ENCODE measurements at regions not wholly inside any gene's neighbourhood (a gene's known extent, or its start where the extent isn't known, plus 50 kb on each side); places are given as distances from the start of the nearest gene placed in this dataset.

- H3K36me3 Mint-ChIP-seq (ENCODE audit: low read depth), result no peaks in the 10 kb centered on the region
- no peak for TF ChIP-seq CTCF (IDR thresholded peaks at IDR 0.05)
- H3K27ac Mint-ChIP-seq (ENCODE audit: unreplicated experiment), result no peak overlapping the region
- H3K27me3 Mint-ChIP-seq (ENCODE audit: low read depth), result no peaks in the 10 kb centered on the region
- no peak for DNase-seq (ENCODE audit: low spot score)
- H3K9me3 Mint-ChIP-seq (ENCODE audit: low read depth), result peaks cover 27% of the 10 kb centered on the region
- peaks cover 10% of the 10 kb centered on the region for H3K4me1 Mint-ChIP-seq (ENCODE audit: low read depth)
- H3K4me3 Mint-ChIP-seq (ENCODE audit: unreplicated experiment), result no peak overlapping the region
Observed at GRCh38 chr5:96036301-96036700, 74.7 kb upstream of the ELL2 start.

- no peak for TF ChIP-seq CTCF (IDR thresholded peaks at IDR 0.05)
- H3K27ac Mint-ChIP-seq (ENCODE audit: unreplicated experiment), result no peak overlapping the region
- H3K4me1 Mint-ChIP-seq (ENCODE audit: low read depth), result peaks cover 10% of the 10 kb centered on the region
- H3K9me3 Mint-ChIP-seq (ENCODE audit: low read depth), result peaks cover 27% of the 10 kb centered on the region
- H3K27me3 Mint-ChIP-seq (ENCODE audit: low read depth), result no peaks in the 10 kb centered on the region
- H3K4me3 Mint-ChIP-seq (ENCODE audit: unreplicated experiment), result no peak overlapping the region
- no peaks in the 10 kb centered on the region for H3K36me3 Mint-ChIP-seq (ENCODE audit: low read depth)
- DNase-seq (ENCODE audit: low spot score), result no peak
Observed at GRCh38 chr5:96035796-96036195, 74.1 kb upstream of the ELL2 start.

- no peak for DNase-seq (ENCODE audit: low spot score)
- H3K27me3 Mint-ChIP-seq (ENCODE audit: low read depth), result no peaks in the 10 kb centered on the region
- H3K4me1 Mint-ChIP-seq (ENCODE audit: low read depth), result peaks cover 10% of the 10 kb centered on the region
- no peak for TF ChIP-seq CTCF (IDR thresholded peaks at IDR 0.05)
- H3K9me3 Mint-ChIP-seq (ENCODE audit: low read depth), result peaks cover 17% of the 10 kb centered on the region
- H3K27ac Mint-ChIP-seq (ENCODE audit: unreplicated experiment), result no peak overlapping the region
- H3K4me3 Mint-ChIP-seq (ENCODE audit: unreplicated experiment), result no peak overlapping the region
- no peaks in the 10 kb centered on the region for H3K36me3 Mint-ChIP-seq (ENCODE audit: low read depth)
Observed at GRCh38 chr5:96033116-96033515, 71.5 kb upstream of the ELL2 start.

- no peak for DNase-seq (ENCODE audit: low spot score)
- Mint-ChIP-seq H3K9me3 (ENCODE audit: low read depth) (peaks cover 14% of the 10 kb centered on the region), H3K36me3 (ENCODE audit: low read depth) (no peaks in the 10 kb centered on the region), H3K27ac (ENCODE audit: unreplicated experiment) (no peak overlapping the region), H3K4me3 (ENCODE audit: unreplicated experiment) (no peak overlapping the region), H3K4me1 (ENCODE audit: low read depth) (peaks cover 8% of the 10 kb centered on the region), H3K27me3 (ENCODE audit: low read depth) (no peaks in the 10 kb centered on the region)
- TF ChIP-seq CTCF (IDR thresholded peaks at IDR 0.05), result no peak
Observed at GRCh38 chr5:96031811-96032261, 70.2 kb upstream of the ELL2 start.

GRCh38 chr5:96031180-96031579 is 69.5 kb upstream of the ELL2 start:
- H3K4me1 Mint-ChIP-seq (ENCODE audit: low read depth), result peaks cover 14% of the 10 kb centered on the region
- H3K27me3 Mint-ChIP-seq (ENCODE audit: low read depth), result no peaks in the 10 kb centered on the region
- H3K9me3 Mint-ChIP-seq (ENCODE audit: low read depth), result peaks cover 14% of the 10 kb centered on the region
- no peak overlapping the region for H3K4me3 Mint-ChIP-seq (ENCODE audit: unreplicated experiment)
- TF ChIP-seq CTCF (IDR thresholded peaks at IDR 0.05), result no peak
- no peak for DNase-seq (ENCODE audit: low spot score)
- H3K36me3 Mint-ChIP-seq (ENCODE audit: low read depth), result no peaks in the 10 kb centered on the region
- H3K27ac Mint-ChIP-seq (ENCODE audit: unreplicated experiment), result no peak overlapping the region
